ENCODE measurements at regions not wholly inside any gene's neighbourhood (a gene's known extent, or its start where the extent isn't known, plus 50 kb on each side); places are given as distances from the start of the nearest gene placed in this dataset.

- no peak overlapping the region for H3K4me3 ChIP-seq
- no peaks in the 10 kb centered on the region for H3K36me3 ChIP-seq
- H3K27ac ChIP-seq: no peak overlapping the region
- peak; percentile 49 for DNase-seq
- 44 to 64% (median 52%) methylated on average over 9 of the region's 9 CpGs for WGBS, 5 donors
- no peaks in the 10 kb centered on the region for H3K9me3 ChIP-seq
- intact Hi-C loops (cut with DNase I; ENCODE audit: low total_unique reads): no loop called here
- H3K27me3 ChIP-seq (replicated peaks in 1 of 7): peaks cover 0 to 66% (median 0%) of the 10 kb centered on the region in 7 donors
- TF ChIP-seq, protein P1, sequence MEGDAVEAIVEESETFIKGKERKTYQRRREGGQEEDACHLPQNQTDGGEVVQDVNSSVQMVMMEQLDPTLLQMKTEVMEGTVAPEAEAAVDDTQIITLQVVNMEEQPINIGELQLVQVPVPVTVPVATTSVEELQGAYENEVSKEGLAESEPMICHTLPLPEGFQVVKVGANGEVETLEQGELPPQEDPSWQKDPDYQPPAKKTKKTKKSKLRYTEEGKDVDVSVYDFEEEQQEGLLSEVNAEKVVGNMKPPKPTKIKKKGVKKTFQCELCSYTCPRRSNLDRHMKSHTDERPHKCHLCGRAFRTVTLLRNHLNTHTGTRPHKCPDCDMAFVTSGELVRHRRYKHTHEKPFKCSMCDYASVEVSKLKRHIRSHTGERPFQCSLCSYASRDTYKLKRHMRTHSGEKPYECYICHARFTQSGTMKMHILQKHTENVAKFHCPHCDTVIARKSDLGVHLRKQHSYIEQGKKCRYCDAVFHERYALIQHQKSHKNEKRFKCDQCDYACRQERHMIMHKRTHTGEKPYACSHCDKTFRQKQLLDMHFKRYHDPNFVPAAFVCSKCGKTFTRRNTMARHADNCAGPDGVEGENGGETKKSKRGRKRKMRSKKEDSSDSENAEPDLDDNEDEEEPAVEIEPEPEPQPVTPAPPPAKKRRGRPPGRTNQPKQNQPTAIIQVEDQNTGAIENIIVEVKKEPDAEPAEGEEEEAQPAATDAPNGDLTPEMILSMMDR (IDR thresholded peaks at IDR 0.05 in 8 of 11, conservative IDR thresholded peaks at IDR 0.05 in 3 of 11): no peak
- TF ChIP-seq POLR2A (IDR thresholded peaks at IDR 0.05) (no peak), POLR2AphosphoS5 (IDR thresholded peaks at IDR 0.05) (no peak)
- H3K4me1 ChIP-seq: no peaks in the 10 kb centered on the region
These were observed 158.2 kb upstream of the SALL3 start for GRCh38 chr18:78821396-78821795.

DNA sequence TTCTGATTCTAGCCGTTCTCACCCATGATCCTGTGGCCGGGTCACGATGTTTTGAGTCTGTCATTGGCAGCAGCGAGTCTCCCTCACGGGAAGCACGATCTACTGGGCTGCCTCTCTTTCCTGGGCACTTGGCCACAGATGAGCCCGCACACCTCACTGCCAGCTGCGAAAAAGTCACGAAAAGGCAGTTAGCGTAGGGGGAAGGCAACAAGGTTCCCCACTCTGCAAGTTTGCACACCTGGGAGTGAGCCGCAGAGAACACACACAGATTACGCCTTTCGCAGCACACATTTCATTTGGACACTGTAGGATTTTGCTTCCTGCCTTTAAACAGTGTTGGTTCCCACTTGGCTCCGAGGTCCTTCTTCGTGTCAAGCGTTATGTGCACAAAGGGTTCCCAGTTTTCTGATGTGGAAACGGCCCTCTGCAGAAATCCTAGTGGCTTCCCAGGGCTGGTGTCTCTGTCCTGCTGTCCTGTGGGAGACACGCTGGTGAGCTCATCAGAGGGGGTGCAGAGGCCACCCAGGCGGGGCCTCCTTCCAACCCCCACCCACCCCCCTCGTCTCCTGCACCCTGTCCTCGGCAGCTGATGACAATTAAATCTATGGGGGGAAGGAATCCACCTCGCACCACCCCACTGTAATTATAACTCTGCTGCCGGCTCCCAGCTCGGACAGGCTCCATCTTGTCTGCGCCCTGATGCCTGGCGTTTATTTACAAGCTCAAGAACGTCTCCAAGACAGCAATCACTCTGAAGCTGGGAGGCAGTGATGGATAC is 157.3 kb upstream of the SALL3 start:
- Histone ChIP-seq H3K4me1 (no peaks in the 10 kb centered on the region), H3K27ac (no peak overlapping the region), H3K36me3 (no peaks in the 10 kb centered on the region), H3K4me3 (no peak overlapping the region), H3K27me3 (replicated peaks in 1 of 7) (peaks cover 0 to 59% (median 0%) of the 10 kb centered on the region in 7 donors), H3K9me3 (no peaks in the 10 kb centered on the region)
- DNase-seq: peak; percentile 62
- 81 to 89% (median 83%) methylated on average over 27 of the region's 27 CpGs for WGBS, 5 donors
- intact Hi-C loops (cut with DNase I; ENCODE audit: low total_unique reads): no loop called here
- TF ChIP-seq, protein P1 (IDR thresholded peaks at IDR 0.05 in 8 of 11, conservative IDR thresholded peaks at IDR 0.05 in 3 of 11): no peak
- TF ChIP-seq POLR2A (IDR thresholded peaks at IDR 0.05): no peak
- no peak for TF ChIP-seq POLR2AphosphoS5 (IDR thresholded peaks at IDR 0.05)

DNA sequence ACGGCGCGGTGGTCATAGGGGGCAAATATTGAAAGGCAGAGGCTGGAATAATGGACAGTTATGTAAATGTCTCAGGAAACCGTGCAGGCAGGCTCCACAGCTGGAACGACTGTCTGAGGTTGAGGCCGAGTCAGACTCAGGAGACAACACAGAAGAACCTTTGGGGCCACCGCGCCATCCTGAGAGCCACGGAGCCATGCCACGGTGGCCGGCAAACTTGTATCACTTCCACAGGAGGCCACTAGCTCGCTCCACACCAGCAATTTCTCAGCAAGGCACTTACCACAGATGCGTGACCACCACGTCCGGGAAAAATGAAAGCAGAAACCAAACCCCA is 156.7 kb upstream of the SALL3 start:
- peak; percentile 68 for DNase-seq
- no peaks in the 10 kb centered on the region for H3K4me1 ChIP-seq
- H3K9me3 ChIP-seq: no peaks in the 10 kb centered on the region
- intact Hi-C loops (cut with DNase I; ENCODE audit: low total_unique reads): no loop called here
- H3K27me3 ChIP-seq (replicated peaks in 1 of 7): peaks cover 0 to 56% (median 0%) of the 10 kb centered on the region in 7 donors
- H3K36me3 ChIP-seq: no peaks in the 10 kb centered on the region
- TF ChIP-seq, protein P1 (IDR thresholded peaks at IDR 0.05 in 8 of 11, conservative IDR thresholded peaks at IDR 0.05 in 3 of 11): no peak
- TF ChIP-seq POLR2AphosphoS5 (IDR thresholded peaks at IDR 0.05) (no peak), POLR2A (IDR thresholded peaks at IDR 0.05) (no peak)
- H3K4me3 ChIP-seq: no peak overlapping the region
- 82 to 92% (median 90%) methylated on average over 15 of the region's 15 CpGs for WGBS, 5 donors
- no peak overlapping the region for H3K27ac ChIP-seq

DNA sequence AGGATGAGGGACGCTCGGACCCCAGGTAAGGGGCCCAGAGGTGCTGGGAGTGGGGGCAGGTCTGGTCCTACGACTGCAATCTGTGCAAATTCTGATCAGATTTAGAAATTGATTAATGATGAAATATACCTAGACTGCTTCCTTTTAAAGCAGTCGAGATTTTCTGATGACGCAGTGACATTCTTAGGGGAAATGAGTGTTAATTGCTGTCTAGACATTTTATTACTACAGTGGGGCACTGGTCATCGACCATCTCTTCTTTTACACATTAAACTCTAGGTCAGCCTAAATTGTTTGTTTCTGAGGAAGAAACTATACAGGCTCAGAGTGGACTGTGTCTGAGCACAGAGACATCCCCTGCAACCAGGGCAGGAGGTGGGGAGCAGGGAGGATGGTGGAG is 154.4 kb upstream of the SALL3 start:
- intact Hi-C loops (cut with DNase I; ENCODE audit: low total_unique reads): no loop called here
- Histone ChIP-seq H3K4me1 (no peaks in the 10 kb centered on the region), H3K27ac (no peak overlapping the region), H3K36me3 (no peaks in the 10 kb centered on the region), H3K27me3 (replicated peaks in 1 of 7) (peaks cover 0 to 41% (median 0%) of the 10 kb centered on the region in 7 donors), H3K9me3 (no peaks in the 10 kb centered on the region), H3K4me3 (no peak overlapping the region)
- no peak for DNase-seq
- TF ChIP-seq POLR2A (IDR thresholded peaks at IDR 0.05): no peak
- TF ChIP-seq, protein P1 (IDR thresholded peaks at IDR 0.05 in 8 of 11, conservative IDR thresholded peaks at IDR 0.05 in 3 of 11): no peak
- no peak for TF ChIP-seq POLR2AphosphoS5 (IDR thresholded peaks at IDR 0.05)
- 66 to 74% (median 73%) methylated on average over 6 of the region's 6 CpGs for WGBS, 5 donors

Data from spleen (tissue), 11 donors.